GM23338 (cell line): ENCODE measurements at regions not wholly inside any gene's neighbourhood (a gene's known extent, or its start where the extent isn't known, plus 50 kb on each side); places are given as distances from the start of the nearest gene placed in this dataset.
"Not testable (repeated sequence)": the region's sequence is repeated elsewhere in the genome, so short reads cannot be mapped to it uniquely, and the experiment has no call there.

Experiments used
- CREB1 ChIP-seq: fragments of 250-450 bp; sonication (Bioruptor Pico); IDR thresholded peaks from 2 replicates; pipeline ENCODE4 v1.5.0; 2020; ENCODE audit warnings: low read depth, mild to moderate bottlenecking, moderate library complexity
- ETS1 ChIP-seq: IDR thresholded peaks from 2 replicates; pipeline ENCODE4 v1.6.1; 2016; ENCODE audit warnings: antibody characterized with exemption
- EZH2 ChIP-seq: fragments of 200-600 bp; sonication (generic); IDR thresholded peaks from one replicate; pipeline ENCODE4 v1.8.0; 2017; ENCODE audit warnings: antibody characterized with exemption, mild to moderate bottlenecking, low read depth; ENCODE audit not compliant: unreplicated experiment
- JUNB ChIP-seq: IDR thresholded peaks from one replicate; pipeline ENCODE4 v1.6.1; 2016; ENCODE audit warnings: antibody characterized with exemption; ENCODE audit not compliant: unreplicated experiment
- POLR2AphosphoS5 ChIP-seq: IDR thresholded peaks from 2 replicates; pipeline ENCODE4 v1.6.1; 2016; ENCODE audit warnings: antibody characterized with exemption, low read depth
- STAT1 ChIP-seq: IDR thresholded peaks from one replicate; pipeline ENCODE4 v1.6.1; 2016; ENCODE audit warnings: antibody characterized with exemption; ENCODE audit not compliant: unreplicated experiment
- ZNF331 ChIP-seq: fragments of 250-450 bp; sonication (Bioruptor Pico); IDR thresholded peaks from 2 replicates; pipeline ENCODE4 v1.5.0; 2020; ENCODE audit warnings: low read depth, mild to moderate bottlenecking, moderate library complexity
- TF ChIP-seq, protein P1 (sequence below), 2 experiments: fragments of 200-600 bp in 1 of 2; sonication (generic) in 1 of 2; conservative IDR thresholded peaks; 2 replicates each; pipeline versions ENCODE4 v1.5.1 to v1.6.1; 2016 to 2017; ENCODE audit warnings: antibody characterized with exemption in 2 of 2, low read depth in 2 of 2, mild to moderate bottlenecking in 2 of 2, moderate library complexity in 1 of 2
- TF ChIP-seq, protein P2 (sequence below): IDR thresholded peaks from one replicate; pipeline ENCODE4 v1.6.1; 2018; ENCODE audit warnings: antibody characterized with exemption; ENCODE audit not compliant: unreplicated experiment

DNA sequence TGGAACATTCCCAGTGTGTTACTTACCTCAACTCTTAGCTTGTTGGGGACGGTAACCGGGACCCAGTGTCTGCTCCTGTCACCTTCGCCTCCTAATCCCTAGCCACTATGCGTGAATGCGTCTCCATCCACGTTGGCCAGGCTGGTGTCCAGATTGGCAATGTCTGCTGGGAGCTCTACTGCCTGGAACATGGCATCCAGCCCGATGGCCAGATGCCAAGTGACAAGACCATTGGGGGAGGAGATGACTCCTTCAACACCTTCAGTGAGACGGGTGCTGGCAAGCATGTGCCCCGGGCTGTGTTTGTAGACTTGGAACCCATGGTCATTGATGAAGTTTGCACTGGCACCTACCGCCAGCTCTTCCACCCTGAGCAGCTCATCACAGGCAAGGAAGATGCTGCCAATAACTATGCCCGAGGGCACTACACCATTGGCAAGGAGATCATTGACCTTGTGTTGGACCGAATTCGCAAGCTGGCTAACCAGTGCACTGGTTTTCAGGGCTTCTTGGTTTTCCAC is 59.8 kb upstream of the CHORDC1 start:
- TF ChIP-seq, protein P1, sequence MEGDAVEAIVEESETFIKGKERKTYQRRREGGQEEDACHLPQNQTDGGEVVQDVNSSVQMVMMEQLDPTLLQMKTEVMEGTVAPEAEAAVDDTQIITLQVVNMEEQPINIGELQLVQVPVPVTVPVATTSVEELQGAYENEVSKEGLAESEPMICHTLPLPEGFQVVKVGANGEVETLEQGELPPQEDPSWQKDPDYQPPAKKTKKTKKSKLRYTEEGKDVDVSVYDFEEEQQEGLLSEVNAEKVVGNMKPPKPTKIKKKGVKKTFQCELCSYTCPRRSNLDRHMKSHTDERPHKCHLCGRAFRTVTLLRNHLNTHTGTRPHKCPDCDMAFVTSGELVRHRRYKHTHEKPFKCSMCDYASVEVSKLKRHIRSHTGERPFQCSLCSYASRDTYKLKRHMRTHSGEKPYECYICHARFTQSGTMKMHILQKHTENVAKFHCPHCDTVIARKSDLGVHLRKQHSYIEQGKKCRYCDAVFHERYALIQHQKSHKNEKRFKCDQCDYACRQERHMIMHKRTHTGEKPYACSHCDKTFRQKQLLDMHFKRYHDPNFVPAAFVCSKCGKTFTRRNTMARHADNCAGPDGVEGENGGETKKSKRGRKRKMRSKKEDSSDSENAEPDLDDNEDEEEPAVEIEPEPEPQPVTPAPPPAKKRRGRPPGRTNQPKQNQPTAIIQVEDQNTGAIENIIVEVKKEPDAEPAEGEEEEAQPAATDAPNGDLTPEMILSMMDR (conservative IDR thresholded peaks at IDR 0.05; ENCODE audit: low read depth in 2 of 2): not testable (repeated sequence)
- not testable (repeated sequence) for TF ChIP-seq EZH2; POLR2AphosphoS5; JUNB; ETS1; STAT1; CREB1 (CRISPR knock-in tag); ZNF331
- TF ChIP-seq, protein P2, sequence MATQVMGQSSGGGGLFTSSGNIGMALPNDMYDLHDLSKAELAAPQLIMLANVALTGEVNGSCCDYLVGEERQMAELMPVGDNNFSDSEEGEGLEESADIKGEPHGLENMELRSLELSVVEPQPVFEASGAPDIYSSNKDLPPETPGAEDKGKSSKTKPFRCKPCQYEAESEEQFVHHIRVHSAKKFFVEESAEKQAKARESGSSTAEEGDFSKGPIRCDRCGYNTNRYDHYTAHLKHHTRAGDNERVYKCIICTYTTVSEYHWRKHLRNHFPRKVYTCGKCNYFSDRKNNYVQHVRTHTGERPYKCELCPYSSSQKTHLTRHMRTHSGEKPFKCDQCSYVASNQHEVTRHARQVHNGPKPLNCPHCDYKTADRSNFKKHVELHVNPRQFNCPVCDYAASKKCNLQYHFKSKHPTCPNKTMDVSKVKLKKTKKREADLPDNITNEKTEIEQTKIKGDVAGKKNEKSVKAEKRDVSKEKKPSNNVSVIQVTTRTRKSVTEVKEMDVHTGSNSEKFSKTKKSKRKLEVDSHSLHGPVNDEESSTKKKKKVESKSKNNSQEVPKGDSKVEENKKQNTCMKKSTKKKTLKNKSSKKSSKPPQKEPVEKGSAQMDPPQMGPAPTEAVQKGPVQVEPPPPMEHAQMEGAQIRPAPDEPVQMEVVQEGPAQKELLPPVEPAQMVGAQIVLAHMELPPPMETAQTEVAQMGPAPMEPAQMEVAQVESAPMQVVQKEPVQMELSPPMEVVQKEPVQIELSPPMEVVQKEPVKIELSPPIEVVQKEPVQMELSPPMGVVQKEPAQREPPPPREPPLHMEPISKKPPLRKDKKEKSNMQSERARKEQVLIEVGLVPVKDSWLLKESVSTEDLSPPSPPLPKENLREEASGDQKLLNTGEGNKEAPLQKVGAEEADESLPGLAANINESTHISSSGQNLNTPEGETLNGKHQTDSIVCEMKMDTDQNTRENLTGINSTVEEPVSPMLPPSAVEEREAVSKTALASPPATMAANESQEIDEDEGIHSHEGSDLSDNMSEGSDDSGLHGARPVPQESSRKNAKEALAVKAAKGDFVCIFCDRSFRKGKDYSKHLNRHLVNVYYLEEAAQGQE: not testable (repeated sequence)
